Nephron progenitor cell (in vitro differentiated cells): ENCODE measurements at regions not wholly inside any gene's neighbourhood (a gene's known extent, or its start where the extent isn't known, plus 50 kb on each side); places are given as distances from the start of the nearest gene placed in this dataset.

Experiments used
- DNase-seq: peaks from one replicate; pipeline ENCODE4 v3.0.0; 2021
- H3K27ac Mint-ChIP-seq: 2 replicates; pipeline ENCODE4 v1.8.0; 2021; ENCODE audit warnings: mild to moderate bottlenecking, moderate library complexity, mixed read lengths
- H3K27me3 Mint-ChIP-seq: 2 replicates; pipeline ENCODE4 v1.8.0; 2021; ENCODE audit warnings: mild to moderate bottlenecking, low read depth, mixed read lengths; ENCODE audit not compliant: poor library complexity
- H3K36me3 Mint-ChIP-seq: 2 replicates; pipeline ENCODE4 v1.8.0; 2021; ENCODE audit warnings: low read depth, mixed read lengths
- H3K4me1 Mint-ChIP-seq: 2 replicates; pipeline ENCODE4 v1.8.0; 2021; ENCODE audit warnings: mixed read lengths
- H3K4me3 Mint-ChIP-seq: 2 replicates; pipeline ENCODE4 v1.8.0; 2021; ENCODE audit warnings: mild to moderate bottlenecking, moderate library complexity, mixed read lengths
- H3K9me3 Mint-ChIP-seq: 2 replicates; pipeline ENCODE4 v1.8.0; 2021; ENCODE audit warnings: mild to moderate bottlenecking, moderate library complexity, mixed read lengths
- TF ChIP-seq, protein P1 (sequence below): fragments of 200-600 bp; sonication (generic); IDR thresholded peaks from 2 replicates; pipeline ENCODE4 v1.5.0; 2021; ENCODE audit warnings: antibody characterized with exemption

DNA sequence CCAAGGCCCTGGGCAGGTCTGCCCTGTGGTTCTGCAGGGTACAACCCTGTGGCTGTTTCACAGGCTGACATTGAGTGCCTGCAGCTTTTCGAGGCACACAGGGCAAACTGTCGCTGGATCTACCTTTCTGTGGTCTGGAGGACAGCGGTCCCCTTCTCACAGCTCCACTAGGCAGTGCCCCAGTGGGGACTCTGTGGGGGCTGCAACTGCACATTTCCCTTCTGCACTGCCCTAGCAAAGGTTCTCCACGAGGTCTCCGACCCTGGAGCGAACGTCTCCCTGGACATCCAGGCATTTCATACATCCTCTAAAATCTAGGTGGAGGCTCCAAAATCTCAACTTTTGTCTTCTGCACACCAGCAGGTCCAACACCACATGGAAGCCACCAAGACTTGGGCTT lies 1645.2 kb upstream of the CDH6 start:
- Mint-ChIP-seq H3K36me3 (no peaks in the 10 kb centered on the region), H3K27ac (no peak overlapping the region), H3K4me1 (no peaks in the 10 kb centered on the region), H3K4me3 (no peak overlapping the region), H3K27me3 (no peaks in the 10 kb centered on the region), H3K9me3 (no peaks in the 10 kb centered on the region)
- TF ChIP-seq, protein P1, sequence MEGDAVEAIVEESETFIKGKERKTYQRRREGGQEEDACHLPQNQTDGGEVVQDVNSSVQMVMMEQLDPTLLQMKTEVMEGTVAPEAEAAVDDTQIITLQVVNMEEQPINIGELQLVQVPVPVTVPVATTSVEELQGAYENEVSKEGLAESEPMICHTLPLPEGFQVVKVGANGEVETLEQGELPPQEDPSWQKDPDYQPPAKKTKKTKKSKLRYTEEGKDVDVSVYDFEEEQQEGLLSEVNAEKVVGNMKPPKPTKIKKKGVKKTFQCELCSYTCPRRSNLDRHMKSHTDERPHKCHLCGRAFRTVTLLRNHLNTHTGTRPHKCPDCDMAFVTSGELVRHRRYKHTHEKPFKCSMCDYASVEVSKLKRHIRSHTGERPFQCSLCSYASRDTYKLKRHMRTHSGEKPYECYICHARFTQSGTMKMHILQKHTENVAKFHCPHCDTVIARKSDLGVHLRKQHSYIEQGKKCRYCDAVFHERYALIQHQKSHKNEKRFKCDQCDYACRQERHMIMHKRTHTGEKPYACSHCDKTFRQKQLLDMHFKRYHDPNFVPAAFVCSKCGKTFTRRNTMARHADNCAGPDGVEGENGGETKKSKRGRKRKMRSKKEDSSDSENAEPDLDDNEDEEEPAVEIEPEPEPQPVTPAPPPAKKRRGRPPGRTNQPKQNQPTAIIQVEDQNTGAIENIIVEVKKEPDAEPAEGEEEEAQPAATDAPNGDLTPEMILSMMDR: no peak
- DNase-seq: no peak

DNA sequence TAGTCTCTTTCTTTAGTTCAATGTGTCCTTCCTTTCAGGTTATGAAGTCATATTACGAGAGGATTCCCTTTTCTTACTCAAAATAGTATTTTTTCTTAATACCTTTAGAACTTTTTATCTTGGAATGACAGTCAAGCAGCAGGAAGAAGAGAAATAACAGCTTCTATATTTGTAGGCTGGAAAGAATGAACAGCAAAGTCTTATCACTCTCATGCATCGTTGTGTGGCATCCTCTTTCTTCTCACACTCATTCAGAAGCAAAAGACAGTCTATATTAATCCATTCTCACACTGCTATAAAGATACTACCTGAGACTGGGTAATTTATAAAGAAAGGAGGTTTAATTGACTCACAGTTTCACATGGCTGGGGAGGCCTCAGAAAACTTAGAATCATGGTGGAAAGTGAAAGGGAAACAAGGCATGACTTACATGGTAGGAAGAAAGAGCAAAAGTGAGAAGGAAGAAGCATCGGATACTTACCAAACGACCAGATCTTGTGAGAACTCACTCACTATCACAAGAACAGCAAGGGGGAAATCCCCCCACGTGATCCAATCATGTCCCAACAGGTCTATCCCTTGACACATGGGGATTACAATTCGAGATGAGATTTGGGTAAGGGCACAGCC lies 1646.1 kb upstream of the CDH6 start:
- no peak overlapping the region for H3K4me3 Mint-ChIP-seq
- no peaks in the 10 kb centered on the region for H3K27me3 Mint-ChIP-seq
- TF ChIP-seq, protein P1: no peak
- H3K27ac Mint-ChIP-seq: no peak overlapping the region
- H3K4me1 Mint-ChIP-seq: no peaks in the 10 kb centered on the region
- no peaks in the 10 kb centered on the region for H3K36me3 Mint-ChIP-seq
- H3K9me3 Mint-ChIP-seq: no peaks in the 10 kb centered on the region
- no peak for DNase-seq

DNA sequence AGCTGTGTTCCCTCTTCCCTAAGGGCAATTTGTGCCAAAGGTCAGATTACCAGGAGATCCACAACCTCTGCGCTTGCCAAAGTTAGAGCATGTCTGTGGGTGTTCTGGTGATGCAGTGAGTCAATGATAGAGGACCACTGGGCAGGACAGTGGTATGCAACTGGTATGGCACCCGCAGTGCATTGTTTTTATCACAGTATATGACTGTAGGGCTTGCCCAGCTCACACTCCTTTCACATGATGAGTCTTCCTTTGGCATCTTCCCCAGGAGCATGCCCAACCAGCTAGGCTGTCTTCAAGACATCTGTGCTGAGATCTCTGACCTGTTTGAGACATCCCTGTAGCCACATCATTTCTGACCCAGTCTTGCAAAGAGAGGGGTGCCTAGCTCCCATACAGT lies 1650.0 kb upstream of the CDH6 start:
- Mint-ChIP-seq H3K27me3 (no peaks in the 10 kb centered on the region), H3K4me1 (no peaks in the 10 kb centered on the region), H3K9me3 (no peaks in the 10 kb centered on the region), H3K4me3 (no peak overlapping the region), H3K27ac (no peak overlapping the region), H3K36me3 (no peaks in the 10 kb centered on the region)
- TF ChIP-seq, protein P1: no peak
- DNase-seq: no peak

DNA sequence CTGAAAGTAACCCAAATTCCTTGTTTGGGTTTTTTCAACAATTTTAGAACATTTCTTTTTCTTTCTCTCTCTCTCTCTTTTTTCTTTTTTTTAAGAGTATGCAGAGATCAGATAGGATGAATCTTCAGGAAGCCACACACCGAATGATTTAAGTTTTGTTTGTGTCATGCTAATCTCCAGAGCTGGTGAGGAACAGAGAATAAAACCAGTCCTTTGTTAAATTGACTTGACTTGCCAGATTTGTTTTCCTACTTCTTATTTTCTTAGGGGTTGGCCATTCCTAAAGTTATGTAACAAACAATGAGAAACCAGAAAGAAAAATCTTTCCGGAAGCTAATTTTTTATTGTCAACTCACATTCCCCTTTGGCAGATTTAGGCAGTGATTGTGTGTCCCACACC lies 1669.3 kb upstream of the CDH6 start:
- Mint-ChIP-seq H3K27me3 (no peaks in the 10 kb centered on the region), H3K27ac (no peak overlapping the region), H3K36me3 (no peaks in the 10 kb centered on the region), H3K4me3 (no peak overlapping the region), H3K4me1 (no peaks in the 10 kb centered on the region), H3K9me3 (peaks cover 3% of the 10 kb centered on the region)
- no peak for DNase-seq
- TF ChIP-seq, protein P1: no peak

DNA sequence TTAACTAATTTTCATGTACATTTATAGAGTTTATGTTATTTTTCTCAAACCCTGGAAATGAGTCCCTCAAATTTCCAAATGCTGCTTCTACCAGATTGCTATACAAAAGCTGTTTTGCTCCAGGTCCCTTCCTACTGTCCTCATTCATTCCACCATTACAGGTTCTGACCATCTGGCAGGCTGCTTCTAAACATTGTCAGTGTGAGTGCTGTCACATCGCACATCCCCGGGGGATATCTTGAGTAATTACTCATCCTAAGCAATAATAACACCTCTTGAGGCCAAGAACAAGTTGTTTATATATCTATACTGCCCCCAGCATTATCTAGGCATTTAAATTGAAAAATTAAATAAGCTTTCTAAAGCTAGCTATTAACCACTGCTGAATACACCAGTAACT lies 1675.3 kb upstream of the CDH6 start:
- Mint-ChIP-seq H3K4me1 (no peaks in the 10 kb centered on the region), H3K4me3 (no peak overlapping the region), H3K27ac (no peak overlapping the region), H3K27me3 (no peaks in the 10 kb centered on the region), H3K9me3 (no peaks in the 10 kb centered on the region), H3K36me3 (no peaks in the 10 kb centered on the region)
- TF ChIP-seq, protein P1: no peak
- DNase-seq: no peak

DNA sequence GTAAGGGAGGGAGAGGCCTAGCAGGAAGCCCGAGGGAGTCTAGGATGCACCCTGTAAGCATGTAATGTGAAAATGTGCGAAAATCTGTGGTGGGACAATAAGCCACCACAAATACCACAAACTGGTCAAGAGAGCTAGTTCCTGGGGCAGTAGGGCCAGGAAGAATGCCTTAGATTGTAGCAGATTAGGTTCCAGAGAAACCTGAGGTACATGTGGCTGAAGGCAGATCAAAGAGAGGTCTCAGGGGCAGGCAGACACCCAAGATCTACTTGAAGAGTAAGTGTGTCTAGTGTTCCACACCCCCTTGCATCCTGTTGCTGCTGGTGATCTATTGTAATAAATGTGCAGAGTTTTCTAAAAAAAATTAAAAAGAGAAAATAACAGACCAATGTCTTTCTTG lies 1677.3 kb upstream of the CDH6 start:
- H3K36me3 Mint-ChIP-seq: no peaks in the 10 kb centered on the region
- H3K4me1 Mint-ChIP-seq: no peaks in the 10 kb centered on the region
- no peak overlapping the region for H3K27ac Mint-ChIP-seq

More for the DNA sequence above, 1677.3 kb upstream of the CDH6 start:
- Mint-ChIP-seq H3K4me3 (no peak overlapping the region), H3K27me3 (no peaks in the 10 kb centered on the region), H3K9me3 (no peaks in the 10 kb centered on the region)
- no peak for DNase-seq
- TF ChIP-seq, protein P1: no peak
